Body of pancreas (tissue), 4 donors: ENCODE measurements at regions not wholly inside any gene's neighbourhood (a gene's known extent, or its start where the extent isn't known, plus 50 kb on each side); places are given as distances from the start of the nearest gene placed in this dataset.

ENCODE experiments used
- POLR2A ChIP-seq, 3 donors: fragments of 450-650 bp; IDR thresholded peaks; one replicate each; pipeline ENCODE4 v1.6.1; 2016; ENCODE audit warnings: antibody characterized with exemption in 3 of 3, mild to moderate bottlenecking in 2 of 3
- TF ChIP-seq, protein P1 (sequence below), 7 experiments: fragments of 450-650 bp in 4 of 7; fragments of 200-600 bp in 3 of 7; sonication (generic) in 3 of 7; IDR thresholded peaks; one replicate each; pipeline ENCODE4 v1.5.1; 2016 to 2019; ENCODE audit warnings: antibody characterized with exemption in 7 of 7

- TF ChIP-seq, protein P1, sequence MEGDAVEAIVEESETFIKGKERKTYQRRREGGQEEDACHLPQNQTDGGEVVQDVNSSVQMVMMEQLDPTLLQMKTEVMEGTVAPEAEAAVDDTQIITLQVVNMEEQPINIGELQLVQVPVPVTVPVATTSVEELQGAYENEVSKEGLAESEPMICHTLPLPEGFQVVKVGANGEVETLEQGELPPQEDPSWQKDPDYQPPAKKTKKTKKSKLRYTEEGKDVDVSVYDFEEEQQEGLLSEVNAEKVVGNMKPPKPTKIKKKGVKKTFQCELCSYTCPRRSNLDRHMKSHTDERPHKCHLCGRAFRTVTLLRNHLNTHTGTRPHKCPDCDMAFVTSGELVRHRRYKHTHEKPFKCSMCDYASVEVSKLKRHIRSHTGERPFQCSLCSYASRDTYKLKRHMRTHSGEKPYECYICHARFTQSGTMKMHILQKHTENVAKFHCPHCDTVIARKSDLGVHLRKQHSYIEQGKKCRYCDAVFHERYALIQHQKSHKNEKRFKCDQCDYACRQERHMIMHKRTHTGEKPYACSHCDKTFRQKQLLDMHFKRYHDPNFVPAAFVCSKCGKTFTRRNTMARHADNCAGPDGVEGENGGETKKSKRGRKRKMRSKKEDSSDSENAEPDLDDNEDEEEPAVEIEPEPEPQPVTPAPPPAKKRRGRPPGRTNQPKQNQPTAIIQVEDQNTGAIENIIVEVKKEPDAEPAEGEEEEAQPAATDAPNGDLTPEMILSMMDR (IDR thresholded peaks at IDR 0.05), result no peak
- no peak for TF ChIP-seq POLR2A (IDR thresholded peaks at IDR 0.05)
Observed at GRCh38 chr17:14007951-14008350, 61.4 kb upstream of the COX10 start.
